Stimulated activated CD4-positive, alpha-beta T cell treated with anti-CD3 and anti-CD28 coated beads, Interleukin-4, amount 100 ng/mL, for 4 hours (primary cell): ENCODE measurements at regions not wholly inside any gene's neighbourhood (a gene's known extent, or its start where the extent isn't known, plus 50 kb on each side); places are given as distances from the start of the nearest gene placed in this dataset.
"Not testable (repeated sequence)": the region's sequence is repeated elsewhere in the genome, so short reads cannot be mapped to it uniquely, and the experiment has no call there.

Experiments
- DNase-seq, 2 experiments: peaks; one replicate each; pipeline ENCODE4 v3.0.0-alpha.2; 2020

DNA sequence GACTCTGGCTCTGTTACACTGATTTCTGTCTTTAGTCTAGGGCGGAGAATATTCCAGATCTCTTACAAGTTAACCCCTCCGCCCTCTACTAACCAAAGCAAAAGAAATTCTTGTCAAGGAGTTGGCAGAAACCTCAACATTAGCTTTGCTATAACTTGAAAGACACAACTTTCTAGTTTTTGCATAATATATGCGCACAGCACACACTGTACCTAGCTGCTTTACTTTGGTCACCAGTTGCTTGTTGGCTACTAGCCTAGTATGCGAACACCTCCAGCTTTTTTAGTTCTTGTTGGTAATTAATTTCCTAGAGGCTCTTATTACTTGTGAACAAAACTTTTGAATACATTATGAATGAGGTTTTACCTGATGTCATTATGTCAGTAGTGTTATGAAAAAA lies 348.8 kb upstream of the C2CD4B start:
- no peak for DNase-seq

DNA sequence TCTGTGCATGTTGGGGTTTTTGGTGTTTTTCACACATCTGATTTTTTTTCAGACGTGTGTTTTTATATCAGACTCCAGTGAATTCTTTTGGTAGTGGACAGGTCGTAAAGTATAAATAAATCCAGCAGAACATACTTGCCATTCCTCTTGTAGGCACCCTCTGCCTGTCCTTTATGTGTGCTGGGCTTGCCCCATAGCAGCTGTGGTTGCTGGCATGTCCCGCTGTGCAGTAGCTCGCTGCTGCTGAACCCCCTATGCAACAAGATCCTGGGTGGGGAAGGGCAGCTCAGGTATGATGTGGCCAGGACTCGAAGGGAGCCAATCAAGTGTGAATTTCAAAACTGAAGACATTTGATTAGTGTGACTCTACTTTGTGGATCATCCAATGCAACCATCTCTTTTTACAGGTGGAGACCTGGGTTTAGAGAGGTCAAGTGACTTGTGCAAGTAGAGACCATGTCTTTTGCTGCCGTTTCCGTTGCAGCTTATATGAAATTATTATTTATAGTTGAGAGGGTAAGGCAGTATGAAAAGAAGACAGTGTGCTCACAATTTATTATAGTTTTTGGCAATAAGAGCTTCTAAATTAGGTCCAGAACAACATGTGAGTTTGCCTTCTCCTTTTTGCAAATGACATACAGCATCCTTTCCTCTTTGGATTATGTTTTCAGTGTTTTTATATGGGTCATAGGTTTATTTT lies 350.8 kb upstream of the C2CD4B start:
- no peak for DNase-seq

DNA sequence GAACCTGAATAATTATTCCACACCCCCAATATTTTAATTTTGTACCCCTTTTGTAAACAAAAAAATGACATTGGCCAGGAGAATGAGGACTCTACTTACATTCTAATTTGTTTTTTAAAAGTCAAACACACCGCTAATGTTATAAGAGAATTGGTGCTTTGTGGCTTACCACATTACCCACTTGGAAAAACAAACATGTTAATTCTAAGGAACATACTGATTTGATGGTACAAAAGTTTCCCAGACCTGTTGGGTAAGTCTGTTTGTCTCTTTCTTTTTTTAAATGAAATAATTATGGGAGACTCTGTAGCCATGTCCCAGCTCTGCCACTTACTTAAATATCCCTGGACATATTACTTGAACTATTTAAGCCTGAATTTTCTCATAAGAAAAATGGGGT lies 352.5 kb upstream of the C2CD4B start:
- DNase-seq = no peak

DNA sequence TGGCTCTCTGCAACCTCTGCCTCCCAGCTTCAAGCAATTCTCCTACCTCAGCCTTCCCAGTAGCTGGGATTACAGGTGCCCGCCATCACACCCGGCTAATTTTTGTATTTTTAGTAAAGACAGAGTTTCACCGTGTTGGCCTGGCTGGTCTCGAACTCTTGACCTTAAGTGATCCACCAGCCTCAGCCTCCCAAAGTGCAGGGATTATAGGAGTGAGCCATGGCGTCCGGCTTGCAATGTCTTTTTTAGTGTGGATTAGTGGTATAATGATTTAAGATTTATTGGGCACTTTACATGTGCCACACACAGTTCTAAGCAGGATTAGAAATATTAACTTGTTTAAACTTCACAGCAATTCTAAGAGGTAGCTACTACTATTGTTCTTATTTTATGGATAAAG lies 353.6 kb upstream of the C2CD4B start:
- DNase-seq = not testable (repeated sequence)

DNA sequence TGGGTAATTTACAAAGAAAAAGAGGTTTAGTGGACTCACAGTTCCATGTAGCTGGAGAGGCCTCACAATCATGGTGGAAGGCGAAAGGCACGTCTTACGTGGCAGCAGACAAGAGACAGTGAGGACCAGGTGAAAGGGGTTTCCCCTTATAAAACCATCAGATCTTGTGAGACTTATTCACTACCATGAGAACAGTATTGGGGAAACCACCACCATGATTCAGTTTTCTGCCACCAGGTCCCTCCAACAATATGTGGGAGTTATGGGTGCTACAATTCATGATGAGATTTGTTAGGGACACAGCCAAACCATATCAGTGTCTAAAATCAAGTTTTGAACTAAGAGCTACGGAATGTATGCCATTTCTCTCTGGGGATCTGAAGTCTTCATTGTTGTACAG lies 354.8 kb upstream of the C2CD4B start:
- no peak for DNase-seq

DNA sequence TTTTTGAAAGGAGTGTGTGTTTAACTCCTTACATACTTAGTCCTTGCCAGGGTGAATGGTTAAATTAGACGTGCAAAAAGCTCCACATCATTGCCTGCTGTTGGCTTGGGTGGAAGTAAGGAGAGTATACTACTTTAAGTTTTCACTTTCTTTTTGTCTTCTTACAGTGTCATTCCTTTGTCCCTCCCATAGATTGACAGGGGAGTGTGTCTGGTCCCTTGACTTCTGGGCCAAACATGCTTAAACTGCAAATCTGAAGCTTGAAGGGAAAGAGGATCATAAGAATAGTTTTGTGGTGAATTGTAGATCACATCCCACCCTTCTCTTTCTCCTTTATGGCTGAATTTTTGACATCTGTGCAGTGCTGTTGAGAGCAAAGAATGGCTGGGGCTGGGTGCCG lies 355.8 kb upstream of the C2CD4B start:
- DNase-seq = no peak

DNA sequence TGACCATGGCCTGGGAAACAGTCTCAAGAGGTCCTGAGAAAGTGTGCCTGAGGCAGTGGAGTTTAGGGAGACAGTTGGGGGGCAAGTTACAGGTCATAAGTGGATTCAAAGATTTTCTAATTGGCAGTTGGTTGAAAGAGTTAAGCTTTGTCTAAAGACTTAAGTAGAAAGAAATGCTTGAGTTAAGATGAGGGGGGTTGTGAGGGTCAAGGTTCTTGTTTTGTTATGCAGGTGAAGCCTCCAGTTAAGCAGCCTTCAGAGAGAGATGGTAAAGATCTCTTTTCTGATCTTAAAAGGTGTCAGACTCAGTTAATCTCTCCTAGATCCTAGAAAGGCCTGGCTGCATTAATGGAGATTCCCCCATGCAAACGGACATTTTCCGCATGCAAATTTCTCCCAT lies 356.3 kb upstream of the C2CD4B start:
- DNase-seq = no peak

DNA sequence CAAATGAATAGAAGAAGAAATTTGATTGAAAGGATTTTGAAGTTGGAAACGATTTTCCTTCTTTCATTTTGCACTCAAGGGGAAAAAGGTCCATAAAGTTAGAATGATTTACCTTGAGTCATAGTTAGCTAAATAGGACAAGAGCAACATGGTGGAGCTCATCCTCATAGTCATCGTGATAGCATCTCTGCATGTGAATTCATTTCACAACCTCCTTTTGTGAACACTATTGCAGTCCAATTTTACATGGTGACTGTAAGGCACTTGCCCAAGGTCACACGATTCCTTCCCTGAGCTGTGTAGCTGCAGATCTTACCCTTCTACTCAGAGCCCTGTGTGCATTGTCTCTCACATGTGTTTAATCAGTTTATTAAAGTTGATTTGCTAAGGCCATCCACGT lies 359.8 kb upstream of the C2CD4B start:
- no peak for DNase-seq

DNA sequence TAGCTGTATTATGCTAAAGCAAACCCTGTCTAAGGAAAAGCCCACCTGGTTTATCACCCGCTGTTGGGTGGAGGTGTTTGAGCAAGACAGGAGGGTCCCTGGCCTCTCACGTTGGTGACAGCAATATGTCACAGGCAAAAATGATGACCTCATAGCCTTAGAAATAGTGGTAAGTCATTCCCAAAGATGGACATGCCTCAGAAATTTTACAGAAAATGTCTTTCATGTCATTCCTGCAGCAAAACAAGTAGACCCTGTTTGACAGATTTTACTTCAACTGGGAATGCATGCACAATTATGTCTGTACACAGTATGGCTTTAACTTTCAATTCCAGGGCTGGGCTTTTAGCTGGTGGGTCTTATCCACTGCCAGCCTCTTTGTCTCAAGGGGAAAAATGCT lies 362.3 kb upstream of the C2CD4B start:
- no peak for DNase-seq

DNA sequence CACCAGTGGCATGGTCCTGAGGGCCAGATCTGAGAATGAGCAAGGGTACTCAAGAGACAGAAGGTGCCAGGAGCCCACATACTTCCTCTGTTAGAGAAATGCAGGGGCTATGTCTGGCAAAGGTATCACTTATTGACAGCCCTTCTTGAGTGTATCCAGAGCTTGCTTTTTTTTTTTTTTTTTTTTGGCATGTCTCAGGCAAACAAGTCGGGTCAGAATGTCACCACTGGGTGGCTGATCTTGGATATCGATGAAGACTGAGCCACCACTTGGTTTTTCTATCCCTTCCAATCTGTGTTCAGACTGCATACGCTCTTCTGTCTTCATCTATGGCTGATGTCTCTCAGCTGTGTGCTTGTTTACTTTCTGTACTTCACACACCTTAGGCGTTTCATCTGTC lies 363.4 kb upstream of the C2CD4B start:
- DNase-seq = no peak

DNA sequence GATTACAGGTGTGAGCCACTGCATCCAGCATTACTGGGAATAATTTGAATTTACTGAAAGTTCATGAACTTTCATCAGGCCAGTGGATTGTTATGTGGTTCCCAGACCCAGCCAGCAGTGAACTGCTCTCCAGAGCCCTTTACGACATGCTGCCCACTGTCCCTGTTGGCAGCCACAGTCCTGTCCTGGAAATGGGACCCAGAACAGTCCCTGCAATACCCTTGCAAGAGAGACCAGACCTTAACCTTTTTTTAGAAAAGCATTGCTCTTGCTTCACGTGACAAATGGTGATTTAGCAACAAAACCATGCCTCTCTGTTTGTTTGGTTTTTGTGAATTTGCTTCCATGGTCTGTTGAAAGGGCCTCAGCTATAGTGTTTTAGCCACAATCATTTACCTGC lies 367.3 kb upstream of the C2CD4B start:
- DNase-seq = no peak

DNA sequence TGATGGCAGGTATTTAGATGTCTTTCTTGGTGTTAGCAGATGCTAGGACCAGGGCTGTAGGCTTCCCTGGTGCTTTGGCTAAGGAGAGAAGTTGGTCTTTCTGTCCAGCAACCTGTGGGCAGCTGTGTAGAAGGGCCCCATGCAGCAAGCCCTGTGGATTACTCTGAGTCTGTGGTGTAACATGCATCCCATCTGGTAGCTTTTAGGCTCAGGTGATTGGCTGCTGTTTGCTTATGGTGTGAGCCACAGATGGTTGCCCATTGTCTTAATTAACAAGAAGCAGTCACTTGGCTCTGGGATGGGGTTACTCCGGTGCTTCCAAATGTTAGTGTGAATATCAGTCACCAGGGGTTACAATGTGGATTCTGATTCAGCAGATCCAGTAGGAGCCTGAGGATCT lies 368.6 kb upstream of the C2CD4B start:
- no peak for DNase-seq

DNA sequence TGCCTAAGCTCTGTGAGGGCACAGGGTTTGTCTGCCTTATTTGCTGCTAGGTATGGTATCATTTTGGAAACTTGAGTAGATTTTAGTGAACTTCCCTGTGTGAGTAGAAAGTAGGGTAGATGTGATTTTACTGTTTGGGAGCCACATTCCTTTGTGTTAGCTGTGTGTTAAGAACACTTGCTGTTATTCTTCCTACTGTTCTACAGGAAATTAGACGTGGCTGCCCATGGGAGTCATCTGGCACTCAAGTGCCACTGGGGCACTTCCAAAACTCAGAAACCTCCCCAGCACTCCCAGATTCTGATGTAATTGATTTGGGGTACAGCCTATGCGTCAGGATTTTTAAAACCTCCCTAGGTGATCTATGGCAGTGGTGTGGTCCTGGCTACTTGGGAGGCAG lies 369.9 kb upstream of the C2CD4B start:
- no peak for DNase-seq

DNA sequence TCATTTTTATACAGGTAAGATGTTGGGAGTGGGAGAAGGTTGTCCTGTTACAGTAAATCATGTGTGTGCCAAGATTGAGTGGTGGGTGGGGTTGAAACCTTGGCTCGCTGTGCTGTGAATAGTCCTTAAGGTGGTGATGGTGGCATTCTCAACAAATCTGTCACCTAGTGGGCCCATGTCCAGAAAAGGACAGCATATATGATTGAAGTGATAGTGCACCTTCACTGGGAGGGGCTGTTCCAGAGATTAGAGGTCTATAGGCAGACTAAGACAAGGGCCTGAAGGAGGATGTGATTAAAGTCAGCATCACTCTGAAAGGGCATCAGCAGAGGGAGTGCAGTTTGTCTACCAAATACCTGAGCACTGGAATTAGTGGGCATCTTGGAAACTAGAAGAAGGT lies 374.2 kb upstream of the C2CD4B start:
- no peak for DNase-seq

DNA sequence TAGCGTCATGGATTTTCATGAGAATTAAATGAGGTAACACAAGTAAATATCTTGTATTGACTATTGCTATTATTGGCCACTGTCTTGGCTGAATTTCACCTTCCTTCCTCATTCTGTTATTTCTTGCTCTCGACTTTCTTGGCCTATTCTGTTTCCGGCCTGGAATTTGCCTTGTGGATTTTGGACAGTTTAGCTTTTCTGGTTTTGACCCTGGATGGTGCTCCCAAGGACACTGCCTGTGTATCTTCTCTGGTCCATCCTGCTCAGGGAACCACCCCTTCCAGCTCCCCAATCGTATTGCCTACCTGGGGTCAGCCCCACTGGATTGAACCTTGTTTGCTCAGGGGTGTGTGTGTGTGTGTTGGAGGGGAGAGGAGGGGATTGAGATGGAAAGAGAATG lies 376.2 kb upstream of the C2CD4B start:
- no peak for DNase-seq

DNA sequence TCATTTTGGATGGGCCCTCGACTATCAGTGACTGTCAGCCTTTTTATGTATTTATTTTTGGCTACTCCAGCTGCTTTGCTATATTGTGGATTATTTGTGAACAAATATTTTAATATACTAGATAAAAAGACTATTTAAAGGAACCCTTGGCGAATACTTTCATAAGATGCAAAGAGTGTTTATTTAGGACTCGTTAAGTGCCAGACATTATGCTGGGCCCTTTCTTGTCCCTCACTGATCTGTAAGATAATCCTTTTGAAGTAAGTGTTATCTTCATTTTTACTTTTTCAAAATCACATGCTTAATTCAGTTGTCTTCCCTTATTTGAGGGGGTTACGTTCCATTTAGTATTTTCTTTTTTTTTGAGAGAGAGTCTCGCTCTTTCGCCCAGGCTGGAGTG lies 376.8 kb upstream of the C2CD4B start:
- no peak for DNase-seq

DNA sequence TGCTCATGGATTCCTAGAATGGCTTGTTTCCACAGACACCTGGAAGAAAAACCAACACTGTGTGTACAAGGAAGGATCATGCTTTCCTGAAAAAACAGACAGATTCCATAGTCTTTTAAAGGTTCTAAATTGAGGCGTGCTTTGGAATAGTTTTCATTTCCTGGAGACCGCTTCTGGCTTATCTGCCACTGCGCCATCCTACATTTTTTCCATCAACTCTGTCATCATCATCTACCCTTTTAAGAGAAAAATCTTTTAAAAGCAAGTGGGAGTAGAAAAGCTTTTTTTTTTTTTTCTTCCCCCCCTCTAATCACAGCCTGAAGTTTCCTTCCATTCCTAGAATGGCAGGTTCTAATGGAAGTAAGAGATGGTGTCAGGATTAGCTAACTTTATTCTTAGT lies 379.4 kb upstream of the C2CD4B start:
- no peak for DNase-seq

DNA sequence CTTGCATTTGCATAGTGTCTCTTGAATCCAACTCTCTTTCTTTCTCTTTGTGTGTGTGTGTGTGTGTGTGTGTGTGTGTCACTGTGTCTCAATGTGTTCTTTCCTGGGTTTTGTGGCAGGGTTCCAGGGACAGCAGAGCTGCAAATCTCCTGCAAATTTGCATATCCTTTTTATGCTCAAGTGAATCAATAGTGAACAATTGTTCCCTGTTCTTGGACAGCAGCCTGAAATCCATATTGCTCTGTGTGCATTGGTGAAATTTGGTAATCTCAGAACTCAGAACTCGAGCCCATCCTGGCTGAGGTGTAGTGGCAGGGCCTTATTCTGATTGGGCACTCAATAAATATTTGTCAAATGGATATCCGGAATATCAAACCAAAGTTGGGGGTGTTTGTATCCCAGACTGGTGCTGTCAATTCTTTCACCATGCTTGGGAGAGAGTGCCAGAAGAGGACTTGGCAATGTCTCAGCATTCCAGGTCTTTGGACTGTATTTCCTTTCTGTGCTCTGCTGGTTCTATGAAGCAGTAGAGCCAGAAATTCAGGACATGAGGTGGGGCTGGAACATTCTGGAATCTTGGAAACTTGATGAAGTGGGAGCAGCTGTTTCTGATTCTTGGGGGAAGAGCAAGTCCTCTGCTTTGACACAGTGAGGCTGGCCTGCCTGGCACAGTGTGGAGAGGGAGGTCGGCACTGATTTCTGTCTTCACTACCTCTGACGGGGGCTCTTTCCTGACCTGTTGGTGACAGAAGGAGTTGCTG lies 380.6 kb upstream of the C2CD4B start:
- DNase-seq = no peak

DNA sequence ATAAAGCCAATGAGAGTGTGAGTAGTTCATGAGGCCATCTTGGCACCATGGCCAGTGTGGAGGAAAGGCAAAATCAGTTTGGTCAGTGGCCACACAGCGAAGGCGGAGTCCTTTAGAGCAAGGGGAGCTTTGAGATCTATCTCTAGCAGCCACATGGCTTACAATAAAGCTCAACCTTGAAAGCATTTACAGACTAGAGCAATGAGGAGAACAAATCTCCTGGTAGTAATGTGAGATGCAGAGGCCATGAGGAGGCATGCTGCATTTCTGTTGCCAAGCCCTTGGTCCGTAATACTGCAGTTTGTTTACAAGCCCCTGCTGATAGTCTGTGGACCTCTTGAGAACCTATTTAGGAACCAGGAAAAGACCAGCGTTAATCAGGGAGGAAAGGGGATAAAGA lies 381.5 kb upstream of the C2CD4B start:
- DNase-seq = no peak

DNA sequence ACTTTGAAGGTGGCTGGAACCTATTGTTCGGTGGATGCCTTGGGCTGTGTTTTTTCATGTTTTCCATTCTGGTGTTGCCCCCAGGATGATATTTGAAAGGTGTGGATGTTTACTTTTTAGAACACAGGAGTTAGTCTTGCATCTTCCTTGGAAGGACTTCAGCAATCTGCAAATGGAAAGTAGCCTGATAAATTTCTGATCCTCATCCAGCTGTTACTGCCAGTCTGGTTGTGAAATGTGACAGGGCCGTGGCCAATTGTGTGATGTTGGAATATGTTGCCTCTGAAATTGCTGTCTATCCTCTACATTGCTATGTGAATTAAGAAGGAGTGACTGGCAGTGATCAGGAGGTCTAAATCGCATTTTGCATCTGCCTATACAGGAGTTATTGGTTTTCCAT lies 382.5 kb upstream of the C2CD4B start:
- DNase-seq = no peak

DNA sequence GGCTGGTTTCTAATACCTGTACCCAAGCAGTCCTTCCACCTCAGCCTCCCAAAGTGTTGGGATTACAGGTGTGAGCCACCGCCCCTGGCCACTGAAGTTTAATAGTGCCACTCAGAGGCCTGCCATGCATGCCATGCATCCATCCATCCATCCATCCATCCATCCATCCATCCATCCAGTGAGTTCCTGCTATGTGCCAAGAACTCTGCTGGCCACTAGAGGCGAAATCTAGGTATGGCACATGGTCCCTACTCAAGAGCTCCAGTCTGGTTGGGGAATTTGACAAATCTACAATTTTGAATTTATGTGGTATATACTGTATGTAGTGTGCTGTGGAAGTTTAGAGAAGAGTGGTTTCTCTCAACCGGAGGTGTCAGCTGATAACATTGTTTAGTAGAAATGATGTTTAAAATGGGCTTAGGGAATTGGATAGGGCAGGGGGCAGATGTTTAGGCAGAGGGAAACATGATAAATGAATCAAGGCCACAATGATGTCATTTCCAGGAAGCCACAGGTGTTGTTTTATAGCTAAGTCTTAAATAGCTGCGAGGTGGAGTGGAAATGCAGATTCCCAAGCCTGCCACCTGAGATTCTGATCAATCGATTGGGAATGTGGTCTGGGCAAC lies 384.4 kb upstream of the C2CD4B start:
- no peak for DNase-seq

DNA sequence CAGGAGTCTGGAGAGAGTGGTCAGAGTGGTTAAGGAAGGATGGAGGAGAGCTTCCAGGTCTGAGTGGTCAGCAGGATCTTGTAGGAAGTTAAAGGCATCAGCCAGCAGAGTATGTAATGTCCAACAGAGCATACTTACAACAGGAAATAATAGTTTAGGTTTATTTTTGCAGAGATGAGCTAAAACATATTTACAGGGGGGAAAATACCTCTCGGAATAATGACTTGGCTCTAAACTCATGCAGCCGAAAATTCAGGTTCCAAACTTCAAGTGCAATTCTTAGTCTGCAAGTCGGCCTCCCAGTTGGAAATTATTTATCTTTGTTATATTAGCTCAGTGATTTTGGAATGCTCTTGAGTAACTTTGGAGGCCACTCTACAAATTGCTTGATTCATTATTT lies 385.0 kb upstream of the C2CD4B start:
- no peak for DNase-seq

DNA sequence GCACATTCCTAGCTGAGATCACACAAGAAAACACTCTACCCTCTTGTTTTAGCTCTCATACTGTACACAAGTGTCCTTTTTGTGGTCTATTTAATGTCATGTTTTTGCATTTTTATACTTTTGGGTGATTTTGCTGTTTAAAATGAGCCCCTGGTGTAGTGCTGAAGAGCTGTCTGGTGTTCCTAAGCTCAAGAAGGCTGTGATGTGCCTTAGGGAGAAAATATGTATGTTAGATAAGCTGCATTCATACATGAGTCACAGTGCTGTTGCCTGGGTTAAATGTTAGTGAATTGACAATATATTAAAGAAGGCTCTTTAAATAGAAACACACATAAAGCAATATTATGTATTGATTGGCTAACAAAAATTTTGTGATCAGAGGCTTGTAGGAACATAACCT lies 387.4 kb upstream of the C2CD4B start:
- no peak for DNase-seq

DNA sequence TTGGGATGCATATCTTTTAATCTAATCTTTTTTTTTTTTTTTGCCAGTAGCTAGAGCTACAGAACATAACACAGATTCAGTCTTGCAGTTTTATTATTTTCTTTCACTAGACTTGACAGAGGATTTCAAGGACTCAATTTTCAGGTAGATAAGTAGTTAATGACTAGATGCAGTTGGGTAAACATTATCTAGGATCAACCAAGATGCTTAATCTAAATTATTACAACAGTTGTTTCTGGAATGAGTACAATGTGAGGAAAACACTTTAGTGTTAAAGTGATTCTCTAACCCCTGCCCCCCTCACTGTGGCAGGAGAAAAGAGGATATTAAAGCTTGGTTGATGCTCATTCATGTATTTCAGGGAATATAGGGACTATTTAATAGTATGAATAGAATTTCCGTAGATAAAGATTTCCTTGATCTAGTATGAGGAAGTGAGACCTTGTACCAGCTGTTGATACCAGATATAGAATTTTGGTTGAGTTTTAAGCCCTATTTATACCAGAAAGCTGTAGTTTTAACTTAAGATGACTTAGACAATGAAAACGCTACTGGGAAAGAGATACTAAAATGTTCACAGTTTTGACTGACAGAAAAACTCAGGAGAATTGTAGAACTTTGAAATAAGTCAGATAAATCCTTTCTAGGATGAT lies 389.0 kb upstream of the C2CD4B start:
- no peak for DNase-seq
